ENCODE measurements at regions not wholly inside any gene's neighbourhood (a gene's known extent, or its start where the extent isn't known, plus 50 kb on each side); places are given as distances from the start of the nearest gene placed in this dataset.
A peak's percentile ranks its signal among the peaks of the same experiment; 100 is the strongest.

GRCh38 chr7:148950806-148951205 is 66.7 kb upstream of the EZH2 start:
- no peak for DNase-seq

GRCh38 chr7:148944935-148945934 is 61.1 kb upstream of the EZH2 start:
- DNase-seq, result no peak

GRCh38 chr7:148941598-148942275 is 57.6 kb upstream of the EZH2 start:
- peak; percentile 77 for DNase-seq

- DNase-seq, result peak; percentile 82
Measured at GRCh38 chr7:148940702-148941597, 56.9 kb upstream of the EZH2 start.

GRCh38 chr7:148939128-148939755 is 55.2 kb upstream of the EZH2 start:
- no peak for DNase-seq

- no peak for DNase-seq
Measured at GRCh38 chr7:148935451-148935850, 51.4 kb upstream of the EZH2 start.
